Renal pelvis (tissue), 1 donor: ENCODE measurements at regions not wholly inside any gene's neighbourhood (a gene's known extent, or its start where the extent isn't known, plus 50 kb on each side); places are given as distances from the start of the nearest gene placed in this dataset.
"Not testable (repeated sequence)": the region's sequence is repeated elsewhere in the genome, so short reads cannot be mapped to it uniquely, and the experiment has no call there.

Source experiments
- DNase-seq: peaks from one replicate; pipeline ENCODE4 v3.0.0-alpha.2; 2013

DNA sequence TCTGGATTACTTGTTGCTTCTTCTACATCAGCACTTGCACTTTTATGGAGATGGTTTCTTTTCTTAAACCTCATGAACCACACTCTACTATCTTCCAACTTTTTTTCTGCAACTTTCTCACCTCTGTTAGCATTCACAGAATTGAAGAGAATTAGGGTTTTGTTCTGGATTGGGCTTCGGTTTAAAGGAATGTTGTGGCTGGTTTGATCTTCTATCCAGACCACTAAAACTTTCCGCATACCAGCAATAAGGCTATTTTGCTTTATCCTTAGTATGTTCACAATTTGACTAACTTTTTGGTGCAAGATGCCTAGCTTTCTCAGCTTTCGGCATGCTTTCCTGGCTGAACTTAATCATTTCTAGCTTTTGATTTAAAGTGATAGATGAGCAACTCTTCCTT is 666.7 kb upstream of the MIR17HG start:
- no peak for DNase-seq

DNA sequence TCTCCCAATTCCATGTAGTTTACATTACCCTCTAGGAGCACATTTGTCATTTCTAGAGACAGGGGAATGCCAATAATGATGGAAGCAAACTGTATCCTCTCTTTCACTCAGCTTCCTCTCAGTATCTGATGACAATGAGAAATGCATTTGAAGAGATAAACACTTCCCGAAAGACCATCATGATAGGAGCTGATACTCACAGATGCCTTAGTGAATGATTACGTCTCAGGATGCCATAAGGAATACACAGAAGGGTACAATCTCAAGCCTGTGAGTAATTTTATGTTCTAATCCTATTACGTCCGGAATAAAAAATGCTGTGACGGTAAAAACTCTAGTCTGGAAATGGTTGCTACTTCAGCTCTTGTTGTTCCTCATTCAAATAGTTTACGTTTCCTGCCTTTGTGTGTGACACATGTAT is 663.8 kb upstream of the MIR17HG start:
- no peak for DNase-seq

DNA sequence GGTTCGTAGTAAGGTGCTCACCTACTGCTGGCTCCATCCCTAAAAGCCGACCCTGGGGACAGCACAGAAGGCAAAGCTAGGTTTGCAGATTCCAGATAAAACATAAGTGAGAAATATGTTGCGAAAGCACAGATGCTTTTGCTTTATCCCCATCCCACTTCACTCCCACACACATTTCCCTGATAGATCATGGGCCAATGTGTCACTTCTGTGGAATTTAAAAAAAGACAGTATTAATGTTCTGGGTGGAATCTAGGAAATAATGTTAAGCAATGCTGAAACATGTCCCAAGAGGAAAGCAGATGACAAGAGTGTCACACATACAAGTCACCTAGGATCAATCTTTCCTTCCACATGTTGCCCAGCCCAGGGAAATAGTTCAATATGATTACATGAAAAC is 661.0 kb upstream of the MIR17HG start:
- DNase-seq: no peak

DNA sequence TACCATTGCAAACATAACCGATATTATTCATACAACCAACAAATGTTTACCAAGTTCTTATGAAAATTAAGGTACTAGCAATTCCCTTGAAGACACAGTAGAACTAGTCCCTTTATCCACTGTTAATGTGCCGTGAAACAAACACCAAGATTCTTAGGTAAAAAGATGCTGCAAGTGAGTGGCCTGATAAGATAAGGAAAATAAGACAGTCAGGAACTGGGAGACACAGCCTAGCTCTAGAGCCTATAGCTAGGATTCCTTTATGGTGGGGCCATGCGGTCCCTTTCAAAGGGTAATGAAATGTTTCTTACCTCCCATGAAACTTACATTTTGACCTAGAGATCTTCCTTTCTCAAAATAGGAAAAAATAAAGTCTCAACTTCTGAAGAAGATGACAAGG is 658.4 kb upstream of the MIR17HG start:
- DNase-seq: no peak

DNA sequence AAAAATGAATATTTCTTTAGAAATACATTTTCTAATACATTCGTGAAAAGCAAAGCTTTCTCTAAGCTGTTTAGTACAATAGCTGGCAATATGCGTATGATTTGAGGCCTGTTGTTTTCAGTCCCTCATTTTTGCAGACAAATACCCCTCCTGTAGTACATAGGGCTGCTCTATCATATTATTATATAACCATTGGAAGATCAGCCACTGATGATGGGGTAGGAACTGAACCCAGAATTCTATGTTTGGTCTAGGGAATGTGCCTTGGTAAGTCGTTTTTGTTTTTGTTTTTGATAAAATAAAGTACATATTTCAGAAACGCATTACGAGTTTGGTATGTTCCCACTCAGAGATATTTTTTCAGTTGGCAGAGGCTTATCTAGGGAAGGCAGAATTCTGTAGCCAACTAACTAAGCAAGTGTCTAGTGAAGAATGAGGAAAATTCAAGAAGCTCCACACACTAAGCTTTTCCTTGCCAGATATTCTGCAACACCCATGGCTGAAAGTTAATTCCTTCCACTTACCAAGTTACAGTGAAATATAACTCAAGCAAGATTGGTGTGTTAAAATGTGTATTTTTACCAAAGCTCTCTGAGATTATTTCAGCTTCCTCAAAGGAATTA is 656.9 kb upstream of the MIR17HG start:
- DNase-seq: no peak

DNA sequence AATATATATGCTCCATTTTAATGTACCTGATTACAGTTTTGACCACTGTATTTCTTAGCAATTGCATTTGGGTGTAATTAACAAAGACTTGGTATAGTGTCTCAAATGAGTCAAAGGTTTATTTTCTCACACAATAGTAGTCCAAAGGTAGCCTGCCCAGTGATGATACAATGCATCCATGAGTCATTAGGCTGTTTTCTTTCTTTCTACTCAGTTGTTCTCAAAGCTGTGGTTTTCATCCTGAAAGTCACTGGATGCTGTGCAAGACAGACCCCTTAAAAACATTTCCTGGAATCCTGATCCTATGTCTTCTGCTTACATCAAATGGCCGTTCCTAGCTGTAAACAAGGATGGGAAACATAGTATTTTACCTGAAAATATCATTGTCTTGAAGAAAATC is 651.2 kb upstream of the MIR17HG start:
- no peak for DNase-seq

DNA sequence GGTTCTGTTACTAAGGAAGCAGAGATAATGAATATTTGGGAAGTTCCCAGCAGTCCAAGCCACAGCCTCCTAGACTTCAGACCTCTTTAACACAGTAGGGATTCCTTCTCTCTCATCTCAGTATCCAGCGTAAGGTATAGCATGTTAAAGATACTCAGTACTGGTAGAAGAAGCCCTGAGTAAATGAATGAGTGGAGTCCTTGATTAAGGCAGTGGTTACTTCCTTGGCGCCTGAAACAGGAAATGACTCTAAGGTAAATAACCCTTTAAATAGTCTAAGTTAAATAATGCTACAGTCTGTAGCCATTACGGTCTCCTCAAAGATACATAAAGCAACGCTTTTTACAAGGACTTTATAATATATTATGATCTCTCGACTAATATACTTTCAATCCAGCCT is 650.8 kb upstream of the MIR17HG start:
- DNase-seq: no peak

DNA sequence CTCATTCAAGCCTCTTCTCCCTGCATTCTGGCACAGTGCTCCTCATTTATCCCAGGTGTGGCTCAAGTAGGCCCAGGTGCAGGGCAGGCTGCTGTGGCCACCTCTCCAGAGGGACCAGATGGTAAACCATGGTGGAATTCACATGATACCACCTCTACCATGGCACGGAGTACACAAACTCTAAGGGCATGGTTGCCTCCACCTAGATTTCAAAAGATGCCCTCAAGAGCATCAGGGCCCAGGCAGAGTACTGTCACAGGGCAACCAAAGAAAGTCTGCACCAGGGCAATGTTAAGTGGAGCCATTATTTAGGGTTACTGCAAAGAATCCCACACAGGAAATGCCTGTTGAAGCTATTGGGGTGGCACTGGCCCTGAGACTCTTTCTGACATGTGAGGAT is 647.1 kb upstream of the MIR17HG start:
- no peak for DNase-seq

DNA sequence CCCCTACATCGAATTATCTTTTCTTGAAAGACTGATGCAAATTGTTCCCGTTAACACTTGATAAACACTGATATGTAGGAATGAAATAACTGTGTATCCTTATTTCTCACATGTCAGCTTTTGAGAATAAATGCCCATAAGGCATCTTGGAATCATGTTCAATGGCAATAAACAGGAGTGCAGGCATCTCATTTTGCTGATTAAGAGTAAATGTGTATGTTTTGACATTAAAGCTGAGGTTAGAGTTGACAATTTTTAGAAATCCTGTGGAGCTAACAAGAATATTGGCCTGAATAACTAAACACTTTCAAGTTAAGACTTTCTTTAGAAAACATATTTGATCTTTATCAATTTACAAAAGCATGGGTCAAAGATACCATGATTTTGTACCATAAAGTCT is 646.2 kb upstream of the MIR17HG start:
- no peak for DNase-seq

DNA sequence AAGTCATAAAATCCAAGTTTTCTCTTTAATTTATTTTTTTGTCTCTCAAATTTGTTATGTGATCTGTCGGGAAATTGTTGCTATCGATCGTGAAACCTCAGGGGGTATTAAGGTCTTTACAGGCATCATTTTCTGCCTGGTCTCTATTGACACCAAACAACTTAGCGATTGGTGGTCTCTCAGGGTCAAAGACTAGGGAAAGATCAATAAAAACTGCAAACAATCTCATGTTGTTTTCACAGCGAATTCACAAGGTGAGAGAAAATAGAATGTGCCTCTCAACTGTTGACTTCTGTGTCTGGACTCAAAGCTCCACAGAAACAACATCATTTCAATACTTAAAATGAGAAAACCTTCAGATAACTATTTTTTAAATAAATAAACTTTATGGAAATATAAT is 645.4 kb upstream of the MIR17HG start:
- no peak for DNase-seq

DNA sequence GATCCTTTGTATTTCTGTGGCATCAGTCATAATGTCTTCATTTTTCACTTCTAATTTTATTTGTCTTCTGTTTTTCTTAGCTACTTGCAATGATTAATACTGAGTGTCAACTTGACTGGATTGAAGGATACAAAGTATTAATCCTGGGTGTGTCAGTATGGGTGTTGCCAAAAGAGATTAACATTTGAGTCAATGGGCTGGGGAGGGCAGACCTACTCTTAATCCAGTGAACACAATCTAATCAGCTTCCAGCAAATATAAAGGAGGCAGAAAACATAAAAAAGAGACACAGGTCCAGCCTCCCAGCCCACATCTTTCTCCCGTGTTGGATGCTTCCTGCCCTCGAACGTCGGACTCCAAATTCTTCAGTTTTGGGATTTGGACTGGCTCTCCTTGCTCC is 640.9 kb upstream of the MIR17HG start:
- no peak for DNase-seq

DNA sequence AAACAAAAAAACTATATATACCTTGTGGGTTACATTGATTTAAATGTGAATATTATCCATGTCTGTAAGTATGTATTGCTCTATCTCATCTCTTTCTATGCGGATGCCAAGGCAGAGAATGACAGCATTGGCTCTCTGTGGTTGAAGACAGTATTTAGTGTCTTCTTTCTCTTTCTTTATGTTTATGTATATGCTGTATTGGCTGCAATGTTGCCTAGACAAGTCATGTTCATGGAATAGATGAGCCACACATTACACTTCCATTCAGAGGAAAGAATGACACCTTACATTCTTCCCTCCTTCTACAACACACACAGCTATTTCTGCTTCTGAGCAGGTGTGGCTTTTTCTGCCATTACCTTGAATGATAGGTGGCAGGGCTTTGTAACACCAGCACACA is 639.4 kb upstream of the MIR17HG start:
- no peak for DNase-seq

DNA sequence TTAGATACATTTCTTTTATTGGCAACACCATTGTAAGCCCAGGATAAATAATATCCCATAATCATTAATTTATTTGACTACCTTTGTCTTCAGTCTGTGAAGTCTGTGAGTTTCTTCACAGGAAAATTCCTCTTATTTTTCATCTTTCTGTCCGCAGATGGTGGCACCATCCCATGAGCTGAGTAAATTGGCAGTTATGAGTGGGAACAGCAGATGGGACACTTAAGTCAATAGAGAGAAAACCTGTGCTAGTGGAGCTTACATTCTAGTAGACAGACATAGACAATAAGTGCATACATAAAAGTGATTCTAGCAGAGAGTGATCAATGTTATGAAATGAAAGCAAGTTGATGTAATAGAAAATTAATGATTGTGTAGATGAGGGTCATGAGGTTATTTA is 638.2 kb upstream of the MIR17HG start:
- no peak for DNase-seq

DNA sequence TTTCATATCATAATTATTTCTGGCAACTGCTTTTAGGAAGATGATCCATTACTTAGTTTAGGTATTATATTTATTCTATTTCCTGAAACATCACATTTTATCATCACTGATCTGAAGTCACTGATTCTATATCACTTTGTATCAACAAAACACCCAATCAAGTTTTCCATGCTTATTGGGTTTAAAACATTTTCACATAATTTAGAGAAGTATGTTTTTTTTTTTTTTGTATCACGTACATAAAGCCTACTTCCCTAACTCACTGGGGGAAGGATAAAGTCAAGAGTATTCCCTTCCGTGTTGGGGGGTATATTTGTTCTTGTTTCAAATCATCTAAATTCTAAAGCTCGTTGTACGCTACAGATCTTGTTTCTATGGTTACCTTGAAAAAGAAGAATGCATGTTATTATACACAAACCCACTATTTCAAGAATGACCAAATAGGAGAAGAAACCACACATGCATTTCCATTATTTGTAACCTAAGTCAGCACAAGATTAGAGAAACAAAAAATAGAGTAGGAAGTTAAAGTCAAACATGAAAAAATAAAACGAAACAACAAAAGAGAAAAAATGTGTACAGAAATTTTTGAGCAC is 637.2 kb upstream of the MIR17HG start:
- DNase-seq: no peak

DNA sequence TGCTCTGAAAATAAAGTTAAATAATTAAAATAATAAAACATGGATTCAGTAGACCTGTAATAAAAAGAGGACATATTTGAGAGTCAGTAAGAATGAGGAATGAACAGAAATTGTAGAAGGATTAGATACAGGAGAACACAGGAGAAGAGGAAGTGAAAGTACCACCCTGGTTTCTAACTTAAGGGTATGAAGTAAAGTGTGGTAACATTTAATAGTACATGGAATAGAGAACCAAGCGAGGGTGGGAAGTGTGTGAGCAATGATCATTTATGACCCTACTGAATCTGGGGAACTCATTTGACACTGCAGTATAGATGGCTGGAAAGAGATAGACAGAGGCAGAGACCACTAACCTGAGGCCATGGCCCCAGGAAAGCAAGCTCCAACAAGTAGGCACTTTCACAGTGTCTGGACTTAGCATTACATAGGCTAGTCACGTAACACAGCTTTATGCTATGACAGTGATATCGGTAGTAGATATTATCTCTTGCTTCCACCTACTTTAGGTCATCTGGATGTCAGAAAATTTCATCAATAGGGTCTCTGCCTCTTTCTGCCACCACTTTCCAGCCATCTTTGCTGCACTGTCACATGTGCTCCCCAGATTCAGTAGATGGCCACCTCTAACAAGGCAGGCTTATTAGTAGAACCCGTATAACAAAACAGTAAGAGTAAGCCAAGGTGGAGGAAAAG is 633.9 kb upstream of the MIR17HG start:
- no peak for DNase-seq

DNA sequence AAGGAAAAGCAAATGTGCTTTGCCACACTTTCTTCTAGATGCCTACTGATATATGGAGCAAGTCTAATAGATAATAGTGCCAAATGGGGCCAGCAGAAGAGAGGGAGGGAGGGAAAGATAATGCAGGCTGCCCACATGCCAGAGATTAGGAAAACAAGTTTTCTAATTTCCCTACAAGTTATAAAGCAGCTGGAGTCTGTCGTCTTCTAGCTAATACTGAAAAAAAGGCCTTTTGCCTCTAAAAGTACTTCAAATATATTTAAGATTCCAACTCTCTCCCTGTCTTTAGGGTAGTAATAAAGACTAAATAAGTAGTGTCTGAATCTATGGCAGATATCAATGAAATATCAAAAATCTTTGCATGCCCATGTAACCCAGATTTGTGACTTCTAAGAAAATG is 632.0 kb upstream of the MIR17HG start:
- no peak for DNase-seq

DNA sequence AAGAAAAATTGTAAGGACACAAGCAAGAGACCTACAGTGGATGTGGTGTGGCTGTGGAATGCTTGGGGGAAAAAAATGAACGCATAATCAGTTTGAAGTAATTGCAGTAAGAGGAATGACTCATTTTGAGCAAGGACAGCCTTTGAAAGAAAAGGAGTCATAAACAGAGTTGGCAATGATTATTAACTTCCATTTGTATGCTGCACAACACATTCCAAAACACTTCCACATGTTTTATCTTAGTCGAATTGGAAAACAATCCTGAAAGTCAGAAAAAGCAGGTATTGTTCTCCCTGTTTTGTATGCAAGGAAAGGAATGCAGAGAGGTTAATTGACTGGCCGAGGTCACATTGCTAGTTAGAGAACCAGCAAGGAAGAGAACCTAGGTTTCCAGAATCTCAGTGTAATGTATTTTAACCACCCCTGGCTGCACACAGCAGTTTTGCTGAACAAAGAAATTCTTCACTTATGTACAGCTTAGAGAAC is 630.0 kb upstream of the MIR17HG start:
- peak; percentile 71 for DNase-seq

DNA sequence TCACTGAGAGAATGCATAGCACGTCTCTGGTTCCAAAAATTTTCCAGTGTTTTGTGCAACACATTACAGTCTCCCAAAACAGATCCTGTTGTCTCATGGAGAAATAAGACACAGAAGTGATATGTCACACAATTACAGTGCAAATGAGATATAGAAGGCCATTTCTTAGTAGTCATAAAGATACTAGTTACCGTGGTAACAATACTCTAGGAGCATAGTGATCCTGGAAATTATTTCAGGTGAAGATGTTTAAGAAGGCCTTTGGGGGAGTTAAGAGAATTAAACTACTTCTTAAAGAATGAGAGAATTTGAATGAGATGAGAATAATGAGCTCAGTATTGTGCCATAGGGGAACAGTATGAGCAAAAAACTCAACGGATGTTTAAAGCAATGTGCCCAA is 628.0 kb upstream of the MIR17HG start:
- DNase-seq: no peak

DNA sequence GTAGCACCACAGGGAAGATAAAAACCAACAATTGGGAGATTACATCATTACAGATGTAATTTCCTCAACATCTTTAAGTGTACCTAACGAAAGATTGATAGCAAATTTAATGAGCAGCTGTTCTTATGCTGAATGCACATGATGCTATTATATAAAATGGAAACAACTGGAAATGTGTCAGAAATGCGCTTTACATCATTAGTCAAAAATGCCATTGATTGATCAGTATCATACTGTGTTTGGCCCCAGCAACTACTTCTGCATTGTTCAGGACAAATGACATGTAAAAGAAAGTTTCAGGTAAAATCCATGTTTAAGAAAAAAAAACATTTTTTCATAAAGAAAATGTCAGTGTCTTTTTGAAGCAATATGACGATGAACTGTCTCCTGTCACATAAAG is 625.5 kb upstream of the MIR17HG start:
- no peak for DNase-seq

DNA sequence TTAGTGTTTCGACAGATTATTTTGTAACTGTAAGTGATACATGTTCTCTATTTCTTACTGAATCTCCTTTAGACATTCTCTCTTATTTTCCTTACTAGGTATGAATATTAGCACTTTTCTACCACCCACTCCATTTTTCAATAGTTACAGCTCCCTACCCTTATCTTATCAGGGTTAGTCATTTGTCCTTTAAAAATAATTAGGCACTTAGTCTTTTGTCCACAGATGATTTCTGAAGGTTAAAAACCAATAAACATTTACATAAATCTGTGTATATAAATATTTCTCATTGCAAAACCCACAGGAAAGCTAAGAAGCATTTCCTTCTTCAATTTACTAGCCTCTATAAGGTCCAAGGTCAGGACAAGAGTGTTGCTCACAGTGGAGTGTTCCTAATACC is 624.1 kb upstream of the MIR17HG start:
- no peak for DNase-seq

DNA sequence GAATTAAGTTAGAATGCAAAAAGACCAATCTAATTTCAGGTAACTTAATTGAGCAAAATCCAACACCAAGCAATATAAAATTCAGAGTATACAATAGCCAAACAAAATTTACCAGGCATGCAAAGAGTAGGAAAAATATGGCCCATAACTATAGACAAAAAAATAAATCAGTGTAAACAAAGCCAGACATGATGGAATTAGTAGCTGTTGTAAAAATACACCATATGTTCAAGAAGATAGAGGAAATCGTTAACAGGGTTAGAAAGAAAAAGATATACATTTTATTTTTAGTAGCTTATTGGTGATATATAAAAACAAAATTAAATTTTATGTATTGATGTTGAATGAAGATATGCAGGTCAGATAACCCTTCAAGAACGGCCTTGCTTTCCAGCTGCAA is 621.1 kb upstream of the MIR17HG start:
- no peak for DNase-seq

DNA sequence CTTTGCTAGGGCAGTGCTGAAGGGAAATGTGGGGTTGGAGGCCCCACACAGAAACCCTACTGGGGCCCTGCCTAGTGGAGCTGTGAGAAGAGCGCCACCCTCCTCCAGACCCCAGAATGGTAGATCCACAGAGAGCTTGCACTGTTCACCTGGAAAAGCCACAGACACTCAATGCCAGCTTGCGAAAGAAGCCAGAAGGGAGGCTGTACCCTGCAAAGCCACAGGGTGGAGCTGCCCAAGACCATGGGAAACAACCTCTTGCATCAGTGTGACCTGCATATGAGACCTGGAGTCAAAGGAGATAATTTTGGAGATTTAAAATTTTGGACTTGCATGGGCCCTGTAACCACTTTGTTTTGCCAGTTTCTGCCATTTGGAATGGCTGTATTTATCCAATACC is 615.4 kb upstream of the MIR17HG start:
- DNase-seq: no peak

DNA sequence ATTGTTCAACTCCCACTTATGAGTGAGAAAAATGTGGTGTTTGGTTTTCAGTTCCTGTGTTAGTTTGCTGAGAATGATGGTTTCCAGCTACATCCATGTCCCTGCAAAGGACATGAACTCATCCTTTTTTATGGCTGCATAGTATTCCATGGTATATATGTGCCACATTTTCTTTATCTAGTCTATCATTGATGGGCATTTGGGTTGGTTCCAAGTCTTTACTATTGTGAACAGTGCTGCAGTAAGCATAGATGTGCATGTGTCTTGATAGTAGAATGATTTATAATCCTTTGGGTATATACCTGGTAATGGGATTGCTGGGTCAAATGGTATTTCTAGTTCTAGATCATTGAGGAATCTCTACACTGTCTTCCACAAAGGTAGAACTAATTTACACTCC is 613.0 kb upstream of the MIR17HG start:
- not testable (repeated sequence) for DNase-seq

DNA sequence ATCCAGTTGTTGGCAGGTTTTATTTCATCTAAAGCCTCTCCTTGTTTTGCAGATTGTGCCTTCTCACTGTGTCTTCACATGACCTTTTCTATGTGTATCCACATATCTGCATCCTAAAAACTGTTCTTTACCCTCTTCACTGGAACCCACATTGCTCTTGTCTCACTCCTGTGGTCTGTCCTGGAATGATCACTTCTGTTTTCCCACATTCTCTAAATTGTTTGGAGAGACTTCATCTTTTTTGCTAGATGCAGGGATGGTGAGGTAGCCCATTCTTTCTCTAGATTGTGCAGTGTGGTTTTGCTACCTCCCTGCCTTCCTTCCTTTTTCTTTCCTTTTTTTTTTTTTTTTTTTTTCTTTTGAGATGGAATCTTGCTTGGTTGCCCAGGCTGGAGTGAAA is 608.6 kb upstream of the MIR17HG start:
- no peak for DNase-seq
